ENCODE measurements at regions not wholly inside any gene's neighbourhood (a gene's known extent, or its start where the extent isn't known, plus 50 kb on each side); places are given as distances from the start of the nearest gene placed in this dataset.

- no peak for TF ChIP-seq CTCF (IDR thresholded peaks at IDR 0.05; ENCODE audit: control extremely low read depth in 1 of 3, insufficient read depth in 1 of 3, low read depth in 1 of 3, low read length in 3 of 3)
- no peak for TF ChIP-seq SP1 (IDR thresholded peaks at IDR 0.05; ENCODE audit: low read depth, low read length)
- TF ChIP-seq JUND (IDR thresholded peaks at IDR 0.05; ENCODE audit: low read length), result no peak
- TF ChIP-seq BRCA1 (IDR thresholded peaks at IDR 0.05; ENCODE audit: low read depth, low read length), result no peak
Observed at GRCh38 chr10:55048830-55049498, 247.9 kb upstream of the PCDH15 start (continued).

Data from H1 (cell line).